Non-pigmented ciliary epithelial cell (primary cell): ENCODE measurements at regions not wholly inside any gene's neighbourhood (a gene's known extent, or its start where the extent isn't known, plus 50 kb on each side); places are given as distances from the start of the nearest gene placed in this dataset.
"Not testable (repeated sequence)": the region's sequence is repeated elsewhere in the genome, so short reads cannot be mapped to it uniquely, and the experiment has no call there.

Source experiments
- DNase-seq: peaks from one replicate; pipeline ENCODE4 v3.0.0-alpha.2; 2010; ENCODE audit warnings: low read depth

DNA sequence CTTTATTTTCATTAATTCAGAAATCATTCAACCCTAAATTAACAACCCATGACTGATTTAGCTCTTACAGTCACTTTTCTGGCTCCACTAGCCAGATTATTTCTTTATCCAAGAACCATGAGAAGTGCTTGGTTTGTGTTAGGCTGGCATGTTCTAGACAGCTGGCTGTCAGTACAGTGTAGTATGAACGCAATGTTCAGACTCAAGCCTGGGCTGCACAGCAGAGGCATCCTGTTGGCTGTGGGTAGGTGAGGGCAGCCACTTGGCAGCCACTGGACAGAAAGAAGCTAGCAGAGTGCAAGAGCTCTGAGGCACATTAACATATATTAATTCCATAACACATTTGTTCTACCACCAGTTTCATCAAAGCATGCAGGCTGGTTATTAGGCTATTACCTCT lies 522.9 kb upstream of the FSHR start:
- no peak for DNase-seq

DNA sequence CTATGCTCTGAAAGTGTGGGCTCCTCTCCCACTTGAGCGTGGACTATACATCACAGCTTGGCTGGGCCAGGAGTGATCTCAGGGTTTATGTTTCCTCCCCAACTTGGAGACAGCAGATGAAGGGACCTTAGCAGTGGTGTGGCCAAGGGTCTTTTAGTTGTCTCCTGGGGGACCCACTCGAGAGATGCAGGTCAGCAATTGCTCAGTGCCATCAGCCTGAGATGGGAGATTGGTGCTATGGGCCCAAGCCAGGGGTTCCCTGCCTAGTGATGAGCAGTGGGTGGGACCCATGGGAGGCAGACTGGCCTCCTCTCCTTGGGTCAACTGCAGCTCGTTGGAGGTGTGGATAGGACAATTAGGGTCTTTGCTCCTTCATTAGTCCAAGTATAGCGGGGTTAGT lies 510.5 kb upstream of the FSHR start:
- DNase-seq, result no peak

DNA sequence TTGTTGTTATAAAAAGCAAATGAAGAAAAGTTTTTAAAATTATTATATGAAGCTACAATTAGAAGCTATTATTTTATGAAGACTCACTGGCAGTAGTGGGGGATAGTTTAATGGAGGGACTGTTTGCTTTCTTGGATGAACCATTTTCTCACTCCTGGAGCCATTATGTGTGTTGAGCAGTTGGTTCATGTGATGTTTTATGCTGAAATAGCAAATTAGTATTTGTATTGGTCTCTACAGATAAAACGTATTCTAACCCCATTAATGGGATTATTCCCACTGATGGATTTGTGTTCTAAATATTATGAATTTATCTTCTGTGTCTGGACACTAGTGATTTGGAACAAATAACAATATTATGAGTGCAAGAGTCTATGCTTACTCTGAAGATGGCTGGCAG lies 507.5 kb upstream of the FSHR start:
- DNase-seq, result no peak

DNA sequence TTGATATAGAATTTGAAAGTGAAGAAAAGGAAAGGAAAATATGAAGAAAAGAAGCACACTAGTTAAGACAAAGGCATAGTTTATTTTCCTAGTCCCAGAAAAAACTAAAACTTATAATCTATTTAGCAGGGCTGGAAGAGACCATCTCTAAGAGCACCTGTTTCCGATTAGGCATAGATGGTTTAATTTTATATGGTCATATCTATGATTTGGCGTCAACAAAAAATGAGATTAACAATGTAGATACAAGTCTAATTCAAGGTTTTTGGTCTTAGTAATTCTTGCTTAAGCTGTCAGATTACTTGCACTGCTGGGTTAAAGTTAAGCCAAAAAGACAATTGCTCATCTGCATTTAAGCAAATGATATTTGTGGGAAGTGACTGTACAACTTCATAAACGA lies 502.5 kb upstream of the FSHR start:
- no peak for DNase-seq

DNA sequence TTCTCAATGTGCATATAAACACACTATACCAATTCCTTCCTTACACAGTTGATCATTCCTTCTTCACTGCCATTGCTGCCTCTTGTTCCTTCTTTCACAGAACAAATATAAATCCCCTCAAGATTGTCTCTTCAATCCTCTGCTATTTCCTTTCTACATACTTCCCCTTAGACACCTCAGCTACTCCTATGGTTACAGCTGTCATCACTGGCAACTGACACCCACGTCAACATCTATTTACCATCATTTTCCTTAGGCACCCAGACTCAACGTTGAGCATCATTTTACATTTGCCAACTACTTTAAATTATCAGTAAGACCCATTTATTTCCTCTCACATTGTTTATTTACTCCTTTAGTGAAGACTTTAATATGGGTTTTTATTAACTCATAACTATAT lies 488.8 kb upstream of the FSHR start:
- no peak for DNase-seq

DNA sequence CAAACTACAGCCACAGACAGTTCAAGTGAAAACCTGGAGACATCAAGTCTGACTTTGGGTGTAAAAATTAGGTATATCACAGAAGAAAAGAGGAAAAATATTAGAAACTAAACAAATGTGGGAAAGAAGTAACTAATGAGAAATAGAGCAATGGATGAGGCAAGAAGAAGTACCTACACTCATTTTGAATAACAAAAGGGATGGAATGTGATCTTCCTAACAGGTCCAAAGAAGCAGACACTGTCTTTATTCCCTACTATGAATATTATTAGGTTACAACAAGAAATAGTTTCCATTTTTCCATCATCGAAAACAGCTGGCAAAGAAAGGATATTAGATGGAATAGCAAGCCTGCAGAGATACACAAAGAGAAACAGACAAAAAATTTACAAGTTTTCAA lies 486.3 kb upstream of the FSHR start:
- DNase-seq, result no peak

DNA sequence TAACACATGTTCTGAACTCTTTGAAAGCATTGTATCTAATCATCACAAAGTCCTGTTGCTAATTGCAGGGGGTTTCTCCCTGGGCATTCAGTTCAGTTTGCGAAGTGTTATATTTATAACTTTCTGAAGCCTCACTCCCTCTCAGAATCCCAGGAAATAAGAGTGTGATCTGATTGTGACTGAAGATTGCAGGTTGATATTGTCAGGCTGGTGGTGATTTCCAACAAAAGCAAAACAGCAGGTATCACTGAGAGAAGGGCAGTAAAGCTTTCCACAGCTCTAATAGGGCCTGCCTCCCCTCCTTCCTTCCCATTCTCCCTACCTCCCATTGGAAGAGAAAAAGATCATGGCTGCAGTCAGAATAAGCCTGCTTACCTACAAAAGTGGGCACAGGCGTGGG lies 466.7 kb upstream of the FSHR start:
- no peak for DNase-seq

DNA sequence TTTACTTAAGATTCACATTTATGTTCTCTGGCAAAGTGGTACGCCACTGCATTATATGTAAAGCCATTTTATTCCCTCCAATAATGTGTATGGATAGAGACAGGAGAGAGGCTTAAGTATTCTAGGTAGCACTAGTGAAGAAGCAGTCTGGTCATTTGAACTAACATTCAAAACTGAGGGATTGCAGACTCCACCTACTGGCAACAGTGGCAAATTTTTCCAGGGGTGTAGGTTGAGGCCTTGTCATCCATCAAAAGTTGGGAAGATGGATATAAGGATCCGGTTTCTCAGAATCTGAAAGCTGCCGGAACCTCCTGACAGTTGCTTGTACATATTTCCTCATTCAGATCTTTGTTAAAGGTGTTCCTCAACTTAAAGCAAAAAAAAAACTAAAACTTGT lies 465.5 kb upstream of the FSHR start:
- no peak for DNase-seq

DNA sequence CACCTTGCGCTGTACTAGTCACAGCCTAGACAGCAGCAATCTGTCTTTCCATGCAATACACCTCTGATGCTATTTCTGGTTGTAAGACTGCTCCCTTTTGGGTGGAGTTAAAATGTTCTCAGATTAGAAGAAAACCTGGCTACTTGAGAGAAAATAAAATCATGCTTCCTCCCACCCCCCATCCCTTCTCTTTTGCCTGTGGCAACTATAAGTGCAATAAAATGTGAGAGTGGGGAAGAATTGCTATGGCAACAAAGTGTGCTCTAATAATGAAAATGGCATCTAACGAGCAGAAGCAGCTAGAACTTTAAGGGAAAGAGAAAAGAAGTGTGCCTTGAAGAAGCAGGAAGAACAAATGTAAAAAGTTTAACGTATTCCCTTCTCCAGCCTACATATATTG lies 464.2 kb upstream of the FSHR start:
- DNase-seq, result no peak

DNA sequence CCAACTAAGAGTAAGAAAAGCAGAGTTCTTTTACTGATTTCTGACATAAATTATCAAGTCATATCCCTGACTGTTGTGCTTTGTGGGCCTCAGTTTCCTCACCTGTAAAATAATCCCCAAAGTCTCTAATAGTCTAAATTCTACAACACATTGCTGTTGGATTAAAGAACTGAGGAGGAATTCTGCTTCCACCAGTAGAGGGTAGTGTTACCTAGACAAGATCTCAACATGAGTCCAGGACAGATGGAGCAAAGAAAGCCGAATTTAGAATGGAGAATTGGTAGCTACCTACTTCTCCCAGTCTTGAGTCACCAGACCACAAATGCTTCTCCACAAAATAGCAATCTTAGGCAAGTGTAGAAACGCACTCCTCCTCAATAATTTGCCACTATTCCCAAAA lies 462.5 kb upstream of the FSHR start:
- no peak for DNase-seq

DNA sequence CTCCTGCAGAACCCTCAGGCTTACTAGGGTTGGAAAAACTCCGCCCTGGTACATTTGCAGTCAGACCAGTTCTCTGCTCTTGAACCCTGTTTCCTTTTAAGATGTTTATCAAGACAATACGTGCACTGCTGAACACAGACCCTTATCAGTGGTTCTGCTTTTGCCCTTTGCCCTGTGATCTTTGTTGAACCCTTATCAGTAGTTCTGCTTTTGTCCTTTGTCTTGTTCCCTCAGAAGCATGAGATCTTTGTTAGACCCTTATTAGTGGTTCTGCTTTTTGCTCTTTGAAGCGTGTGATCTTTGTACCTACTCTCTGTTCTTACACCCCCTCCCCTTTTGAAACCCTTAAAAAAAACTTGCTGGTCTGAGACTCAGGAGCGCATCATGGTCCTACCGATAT lies 457.5 kb upstream of the FSHR start:
- not testable (repeated sequence) for DNase-seq

DNA sequence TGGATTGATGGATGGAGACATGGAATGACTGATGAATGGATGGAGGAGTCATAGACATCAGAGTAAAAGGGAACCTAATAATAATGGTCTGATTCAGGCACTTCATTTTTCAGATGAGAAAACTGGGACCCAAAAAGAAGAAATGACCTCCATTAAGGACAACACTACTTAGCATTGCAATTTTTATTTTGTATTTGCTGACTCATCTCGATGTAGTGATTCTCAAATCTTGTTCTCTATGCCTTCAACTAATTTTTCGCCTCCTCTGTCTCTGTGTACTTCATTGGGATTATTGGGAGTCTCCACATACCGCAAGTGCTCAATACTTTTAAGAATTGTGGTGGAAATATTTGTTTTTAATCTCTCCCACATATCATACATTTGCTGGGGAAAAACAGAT lies 446.2 kb upstream of the FSHR start:
- no peak for DNase-seq

DNA sequence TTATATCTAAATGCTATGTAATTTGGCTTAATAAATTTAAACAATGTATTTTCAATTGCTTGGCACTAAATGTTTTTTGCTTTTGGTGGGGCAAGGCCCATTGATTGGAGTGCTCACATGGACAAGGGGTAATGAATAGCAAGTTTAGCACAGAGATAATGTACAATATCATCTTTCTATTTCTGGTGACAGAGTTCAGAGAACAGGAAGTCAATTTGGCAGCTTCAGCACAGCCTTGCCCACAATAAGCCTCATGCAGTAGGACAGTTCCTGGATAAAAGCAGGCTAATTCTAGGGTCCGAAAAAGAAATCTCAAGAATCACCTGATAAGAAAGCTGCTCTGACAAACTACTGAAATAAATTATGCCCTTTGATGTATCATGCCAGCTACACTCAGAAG lies 443.9 kb upstream of the FSHR start:
- DNase-seq, result no peak

DNA sequence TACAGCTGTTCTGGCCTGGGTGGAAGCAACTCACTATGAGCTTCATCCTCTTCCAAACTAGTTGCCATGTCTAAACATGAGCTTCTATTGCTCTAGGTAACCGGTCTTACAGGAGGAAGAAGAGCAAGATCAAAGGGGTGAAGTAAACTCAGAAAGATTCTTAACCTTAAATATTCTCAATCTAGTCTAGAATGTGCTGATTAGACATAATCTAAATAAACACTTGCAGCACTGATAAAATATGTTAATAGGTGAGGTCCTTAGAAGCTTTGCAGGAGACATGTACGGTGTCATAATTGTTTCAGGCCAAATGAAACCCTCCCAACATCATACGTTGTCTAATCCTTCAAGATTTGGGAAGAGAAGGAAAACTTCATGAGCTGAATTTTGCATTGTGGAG lies 431.6 kb upstream of the FSHR start:
- no peak for DNase-seq

DNA sequence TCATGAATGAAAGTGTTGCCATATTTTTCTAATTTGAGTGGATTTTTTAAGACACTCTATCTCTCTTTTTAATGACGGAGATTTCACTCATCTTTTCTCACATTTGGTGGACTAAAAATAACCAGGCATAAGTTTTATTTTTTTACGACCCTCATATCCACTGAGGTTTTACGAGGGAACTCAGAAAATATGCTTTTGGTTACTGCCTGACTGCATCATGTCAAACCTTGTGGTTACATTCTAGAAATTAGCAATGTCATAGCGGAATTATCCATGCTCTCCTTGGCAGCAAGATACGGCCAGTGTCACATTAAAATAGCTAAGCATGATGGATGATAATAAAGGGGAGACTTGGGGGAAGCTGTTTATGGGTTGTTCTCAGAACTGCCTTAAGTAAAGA lies 428.6 kb upstream of the FSHR start:
- DNase-seq, result no peak

DNA sequence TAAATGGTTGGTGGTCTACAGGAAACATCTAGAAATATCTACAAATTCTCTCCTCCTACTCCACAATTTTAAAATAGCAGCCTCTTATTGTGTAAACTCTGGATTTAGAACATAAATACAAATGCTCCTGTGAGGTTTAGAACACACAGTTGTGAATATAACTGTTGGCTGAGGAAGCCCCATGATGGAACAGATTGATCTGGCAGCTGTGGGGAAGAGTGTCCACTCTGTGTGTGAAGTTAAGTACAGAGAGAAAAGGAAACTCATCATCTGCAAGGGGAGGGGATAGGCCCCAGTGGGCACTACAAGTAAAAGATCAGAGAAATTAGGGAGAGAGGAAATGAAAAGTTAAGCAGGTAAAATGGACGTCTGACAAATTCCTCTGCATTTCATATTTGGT lies 422.7 kb upstream of the FSHR start:
- no peak for DNase-seq

DNA sequence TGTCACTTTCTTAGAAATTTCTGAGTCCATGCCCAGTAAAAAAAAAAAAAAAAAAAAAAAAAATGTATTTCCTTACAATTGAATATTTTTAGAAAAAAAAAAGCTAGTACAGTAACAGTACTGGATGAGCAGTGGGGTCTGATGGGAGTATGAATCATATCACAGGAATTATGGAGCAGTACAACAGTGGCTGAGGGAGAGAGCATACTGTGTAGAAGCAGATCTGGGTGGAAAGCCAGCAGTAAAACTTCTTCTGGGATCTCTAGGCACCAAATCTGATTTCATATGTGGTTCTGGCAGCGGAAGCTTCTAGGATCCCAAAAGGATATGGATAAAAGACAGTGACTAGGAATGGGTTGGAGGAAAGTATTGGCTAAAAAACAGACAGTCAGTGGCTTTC lies 414.9 kb upstream of the FSHR start:
- DNase-seq, result no peak

DNA sequence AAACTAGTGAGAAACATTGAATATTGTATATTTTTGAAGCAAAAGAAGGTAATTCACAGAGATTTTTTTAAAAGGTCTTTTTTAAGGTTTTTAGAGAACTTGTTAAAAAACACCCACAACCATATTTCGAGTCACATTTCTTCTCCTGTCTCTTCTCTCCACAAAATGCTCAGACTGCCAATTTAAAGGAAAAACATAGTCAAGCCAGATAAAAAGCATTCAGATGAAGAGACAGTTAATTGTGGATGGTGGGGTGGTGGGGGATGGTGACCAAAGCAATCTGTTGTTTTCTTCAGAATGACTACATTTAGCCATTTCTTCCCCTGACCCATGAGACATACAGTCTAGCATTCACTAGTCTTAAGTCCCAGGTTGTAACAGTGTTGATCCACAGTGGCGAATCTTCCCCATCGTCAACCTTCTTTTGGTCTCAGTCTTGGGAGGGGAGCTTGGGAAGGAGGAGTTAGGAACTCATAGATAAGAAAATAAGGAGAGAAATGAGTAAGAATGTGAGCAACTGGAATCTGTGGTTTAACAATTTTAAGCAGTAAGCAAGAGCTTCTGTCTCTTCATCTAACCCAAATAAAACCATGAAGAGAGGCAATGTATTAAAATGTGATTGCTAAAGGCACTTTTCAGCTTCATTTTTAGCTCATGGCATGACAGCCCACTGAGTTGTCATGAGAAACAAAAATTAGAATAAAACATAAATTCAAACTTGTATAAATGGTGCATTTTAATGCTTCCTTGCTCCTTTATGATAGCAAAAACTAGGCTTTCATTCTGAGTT lies 413.7 kb upstream of the FSHR start:
- DNase-seq, result no peak

DNA sequence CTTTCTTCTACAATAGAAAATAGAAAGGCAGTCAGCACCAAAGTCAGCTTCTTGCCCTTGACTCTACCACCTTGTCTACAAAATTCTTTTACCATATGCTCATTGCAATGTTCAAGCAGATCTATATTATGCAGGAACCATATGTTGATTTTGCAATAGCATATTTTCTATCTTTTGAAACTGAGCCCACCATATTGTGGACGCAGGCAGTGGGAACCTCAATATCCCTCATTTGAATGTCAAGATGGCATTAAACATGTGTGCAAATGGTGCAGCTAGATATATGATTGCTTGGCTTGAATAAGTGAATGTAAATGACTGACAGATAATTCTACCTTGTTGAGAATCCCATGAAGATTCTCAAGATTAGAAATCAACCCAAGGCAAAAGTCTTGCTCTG lies 412.7 kb upstream of the FSHR start:
- DNase-seq, result no peak

DNA sequence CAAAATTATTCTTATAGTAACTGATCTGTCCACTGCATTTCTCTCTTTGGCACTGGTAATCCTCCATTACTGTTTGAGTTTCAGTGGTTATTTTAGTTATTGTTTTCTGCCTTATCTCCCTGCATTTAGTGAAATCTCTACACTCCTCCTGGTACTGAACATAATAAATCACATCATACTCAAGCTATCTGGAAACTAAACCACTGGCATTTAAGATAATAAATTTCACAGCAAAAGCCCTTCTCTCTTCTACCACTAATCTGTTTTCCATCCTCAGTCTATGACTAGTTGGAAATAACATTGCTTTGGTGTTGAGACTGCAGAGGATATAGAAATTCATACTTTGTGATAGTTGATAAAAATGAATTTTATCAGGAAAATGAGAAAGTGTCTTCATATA lies 399.3 kb upstream of the FSHR start:
- DNase-seq, result no peak

DNA sequence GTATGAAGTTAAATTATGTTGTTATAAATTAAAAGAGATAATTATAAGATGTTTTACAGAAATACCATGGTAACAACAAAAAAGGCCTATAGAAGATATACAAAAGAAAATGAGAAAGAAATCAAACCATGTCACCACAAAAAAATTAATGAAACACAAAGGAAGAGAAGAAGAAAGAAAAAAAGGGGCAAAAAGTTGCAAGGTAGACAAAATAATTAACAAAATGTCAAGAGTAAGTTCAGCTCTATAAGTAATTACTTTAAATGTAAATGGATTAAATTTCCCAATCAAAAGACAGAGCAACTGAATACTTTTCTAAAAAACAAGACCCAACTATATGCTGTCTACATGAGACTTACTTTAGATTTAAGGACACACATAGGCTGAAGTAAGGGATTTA lies 378.4 kb upstream of the FSHR start:
- DNase-seq, result no peak

DNA sequence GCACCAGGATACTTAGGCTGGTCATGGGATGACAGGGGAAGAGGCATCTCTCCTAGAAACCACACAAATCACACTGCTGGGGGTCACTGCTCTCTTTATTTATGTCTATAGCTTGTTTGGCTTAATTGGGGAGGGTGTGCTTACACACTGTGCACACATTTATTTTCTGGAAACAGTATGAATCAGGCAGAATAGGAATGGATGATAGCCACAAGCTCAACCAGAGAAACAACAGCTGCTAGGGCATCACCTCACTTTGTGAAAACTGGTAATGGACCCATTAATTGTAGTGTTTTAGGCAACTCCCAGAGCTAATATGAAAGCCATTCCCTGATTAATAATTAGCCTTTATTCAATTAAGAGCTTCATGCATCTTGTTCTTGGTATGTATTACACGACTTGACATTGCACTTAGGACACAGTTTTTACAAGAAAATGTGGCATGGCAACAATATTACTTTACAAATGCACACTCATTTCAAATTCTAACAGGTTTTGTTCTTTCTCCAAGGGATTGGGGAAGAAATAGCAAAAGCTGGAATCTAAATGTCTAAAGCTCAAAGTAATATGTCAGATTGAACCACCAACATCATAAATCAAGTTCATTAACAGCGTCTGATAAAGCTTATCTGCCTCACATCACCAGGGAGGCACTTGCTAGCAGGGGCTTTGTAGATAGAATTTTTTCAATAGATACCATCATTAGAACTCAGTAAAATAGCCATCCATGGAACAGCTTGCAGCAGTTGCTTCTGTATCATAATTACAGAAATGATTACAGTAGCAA lies 361.9 kb upstream of the FSHR start:
- DNase-seq, result no peak

DNA sequence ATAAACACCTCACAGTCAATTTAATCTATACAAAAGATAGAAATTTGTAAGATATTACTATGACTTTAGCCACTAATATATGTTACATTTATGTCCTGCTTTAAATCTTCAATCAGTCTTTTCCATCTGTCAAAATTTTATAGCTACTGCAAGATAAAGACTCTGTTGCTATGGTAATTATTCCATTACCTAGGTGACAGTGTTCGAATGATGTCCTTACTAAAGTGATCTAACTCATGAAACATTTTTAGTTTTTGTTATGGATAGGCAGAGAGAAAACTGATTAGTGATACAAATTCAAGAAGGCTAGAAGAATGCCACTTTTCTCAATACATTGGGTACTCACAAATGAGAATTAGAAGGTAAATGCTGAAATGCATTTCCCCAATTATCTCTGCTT lies 359.9 kb upstream of the FSHR start:
- DNase-seq, result no peak

DNA sequence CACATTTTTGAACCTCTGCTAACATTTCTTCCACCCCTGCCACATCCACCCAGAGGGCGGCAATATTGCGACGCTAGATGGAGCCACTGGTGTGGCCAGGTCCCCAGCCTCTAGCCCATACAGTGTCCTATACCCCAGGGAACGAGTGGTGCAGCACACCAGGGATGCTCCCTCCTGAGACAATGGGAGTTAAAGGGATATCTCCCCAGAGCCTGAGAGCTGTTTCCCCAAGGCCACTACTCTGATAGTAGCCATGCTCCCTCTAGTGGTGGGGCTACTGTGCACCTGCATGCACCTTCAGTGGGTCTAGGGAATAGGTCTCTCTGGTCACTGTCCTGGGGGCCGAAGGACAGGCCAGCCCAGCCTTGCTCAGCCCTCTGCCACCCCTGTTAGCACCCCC lies 336.4 kb upstream of the FSHR start:
- no peak for DNase-seq
